HG02970 (cell line): ENCODE measurements at regions not wholly inside any gene's neighbourhood (a gene's known extent, or its start where the extent isn't known, plus 50 kb on each side); places are given as distances from the start of the nearest gene placed in this dataset.

Experiments used
- ATAC-seq: cut with Tn5 transposase; IDR thresholded peaks from one replicate; pipeline ENCODE4 v1.9.1; 2021; ENCODE audit warnings: mild to moderate bottlenecking, moderate library complexity, moderate number of reproducible peaks; ENCODE audit not compliant: unreplicated experiment, low FRiP score

GRCh38 chr16:72372087-72373045 is 200.4 kb upstream of the PMFBP1 start:
- no peak for ATAC-seq

GRCh38 chr16:72371307-72372086 is 199.5 kb upstream of the PMFBP1 start:
- no peak for ATAC-seq

- ATAC-seq, result no peak
These were observed 197.3 kb upstream of the PMFBP1 start for GRCh38 chr16:72369274-72369673.

GRCh38 chr16:72367851-72368250 is 195.9 kb upstream of the PMFBP1 start:
- ATAC-seq, result no peak

- ATAC-seq, result no peak
These were observed 191.0 kb upstream of the PMFBP1 start for GRCh38 chr16:72362973-72363372.

GRCh38 chr16:72362476-72362875 is 190.5 kb upstream of the PMFBP1 start:
- ATAC-seq, result no peak

GRCh38 chr16:72357910-72358309 is 186.0 kb upstream of the PMFBP1 start:
- ATAC-seq, result no peak

DNA sequence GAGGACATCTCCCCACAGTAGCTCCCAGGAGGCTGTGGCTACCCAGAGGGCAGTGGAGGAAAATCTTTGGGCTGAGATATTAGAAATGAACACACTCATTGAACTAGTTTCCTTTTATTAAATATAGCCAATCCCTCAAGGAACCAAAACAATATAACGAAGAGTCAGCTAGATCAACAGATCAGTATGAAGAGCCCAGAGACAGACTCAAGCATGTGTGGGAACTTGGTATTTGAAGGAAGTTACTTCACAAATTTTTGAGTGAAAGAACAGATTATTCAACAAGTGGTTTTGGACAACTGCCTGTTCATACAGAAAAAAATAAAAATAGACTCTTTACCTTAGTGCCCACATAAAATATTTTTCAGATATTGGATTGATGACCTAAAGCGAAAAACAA is 183.6 kb upstream of the PMFBP1 start:
- ATAC-seq, result no peak

DNA sequence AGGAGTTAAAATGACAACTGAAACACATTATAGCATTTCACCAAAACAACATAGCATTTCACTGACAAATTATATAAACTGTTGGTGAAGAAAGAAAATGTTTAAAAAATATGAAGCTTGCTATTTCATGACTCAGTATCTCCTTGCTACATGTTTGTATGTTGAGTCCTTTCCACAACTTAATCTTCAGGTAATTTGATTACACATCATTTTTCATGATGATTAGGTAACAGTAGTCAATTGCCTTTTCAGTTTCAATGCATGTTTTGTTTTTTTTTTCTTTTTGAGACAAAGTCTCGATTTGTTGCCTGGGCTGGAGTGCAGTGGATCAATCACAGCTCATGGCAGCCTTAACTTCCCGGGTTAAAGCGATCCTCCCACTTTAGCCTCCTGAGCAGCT is 177.8 kb upstream of the PMFBP1 start:
- ATAC-seq, result no peak

DNA sequence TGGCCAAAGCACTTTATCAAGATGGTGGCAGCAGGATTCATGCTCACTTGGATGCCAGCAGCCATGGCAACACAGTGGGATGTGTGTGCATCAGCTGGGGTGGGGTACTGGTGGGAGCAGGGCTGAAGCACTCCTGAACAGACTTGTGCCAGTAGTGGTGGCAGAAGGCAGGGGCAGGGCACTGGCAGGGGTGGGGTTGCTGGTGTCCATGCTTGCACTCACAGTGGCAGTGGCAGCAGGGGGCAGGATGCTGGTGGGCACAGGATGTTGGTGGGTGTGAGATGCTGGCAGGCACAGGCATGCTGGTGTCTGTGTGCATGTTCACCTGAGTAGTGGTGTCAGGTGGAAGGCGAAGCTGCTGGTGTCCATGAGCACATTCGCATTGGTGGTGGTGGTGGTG is 161.0 kb upstream of the PMFBP1 start:
- ATAC-seq, result no peak

DNA sequence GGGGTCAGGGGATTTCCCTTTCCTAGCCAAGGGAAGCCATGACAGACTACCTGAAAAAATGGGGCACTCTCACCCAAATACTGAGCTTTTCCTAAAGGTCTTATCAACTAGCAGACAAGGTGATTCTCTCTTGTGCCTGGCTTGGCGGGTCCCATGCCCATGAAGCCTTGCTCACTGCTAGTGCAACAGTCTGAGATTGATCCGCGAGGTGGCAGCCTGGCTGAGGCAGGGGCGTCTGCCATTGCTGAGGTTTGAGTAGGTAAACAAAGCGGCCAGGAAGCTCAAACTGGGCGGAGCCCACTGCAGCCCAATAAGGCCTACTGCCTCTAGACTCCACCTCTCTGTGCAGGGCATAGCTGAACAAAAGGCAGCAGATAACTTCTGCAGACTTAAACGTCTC is 152.6 kb upstream of the PMFBP1 start:
- ATAC-seq, result no peak

GRCh38 chr16:72317446-72317845 is 145.5 kb upstream of the PMFBP1 start:
- no peak for ATAC-seq

DNA sequence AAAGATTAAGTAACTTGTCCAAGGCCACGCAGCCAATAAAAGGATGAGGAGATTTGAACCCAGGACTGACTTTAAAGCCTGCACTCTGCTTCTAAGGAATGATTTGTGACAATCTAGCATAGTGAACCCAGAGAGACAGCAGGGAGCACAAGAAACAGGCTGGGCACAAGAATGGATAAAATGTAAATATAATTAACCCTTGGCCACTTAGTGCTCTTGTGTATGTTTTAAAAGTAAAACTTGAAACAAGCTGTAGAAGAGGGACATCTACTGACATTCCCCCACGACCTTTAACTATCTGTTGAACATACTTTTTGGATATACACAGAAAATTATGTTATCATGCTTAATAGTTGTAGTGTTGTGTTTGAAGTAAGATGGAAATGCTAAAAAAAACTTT is 141.9 kb upstream of the PMFBP1 start:
- ATAC-seq, result no peak

DNA sequence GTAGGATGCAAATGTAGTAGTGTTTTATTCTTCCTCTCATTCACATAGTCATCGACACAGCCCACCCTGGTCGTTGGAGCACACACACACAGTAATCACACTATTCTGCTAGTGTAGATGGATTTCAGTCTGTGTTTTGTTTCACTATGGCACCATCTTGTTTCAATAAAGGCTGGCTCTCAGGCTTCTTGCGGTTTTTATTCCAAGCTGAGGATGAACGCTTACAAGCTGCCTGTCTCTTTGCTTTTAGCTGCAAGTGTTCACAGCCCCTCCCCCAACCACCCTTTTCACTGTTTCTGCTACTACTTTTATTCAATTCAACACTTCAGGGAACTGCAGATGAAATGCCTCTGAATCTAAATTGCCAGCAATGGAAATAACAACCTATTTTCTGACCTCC is 140.9 kb upstream of the PMFBP1 start:
- ATAC-seq, result no peak

- ATAC-seq, result no peak
These were observed 139.5 kb upstream of the PMFBP1 start for GRCh38 chr16:72311426-72311825.

- no peak for ATAC-seq
These were observed 137.0 kb upstream of the PMFBP1 start for GRCh38 chr16:72309001-72309400.

DNA sequence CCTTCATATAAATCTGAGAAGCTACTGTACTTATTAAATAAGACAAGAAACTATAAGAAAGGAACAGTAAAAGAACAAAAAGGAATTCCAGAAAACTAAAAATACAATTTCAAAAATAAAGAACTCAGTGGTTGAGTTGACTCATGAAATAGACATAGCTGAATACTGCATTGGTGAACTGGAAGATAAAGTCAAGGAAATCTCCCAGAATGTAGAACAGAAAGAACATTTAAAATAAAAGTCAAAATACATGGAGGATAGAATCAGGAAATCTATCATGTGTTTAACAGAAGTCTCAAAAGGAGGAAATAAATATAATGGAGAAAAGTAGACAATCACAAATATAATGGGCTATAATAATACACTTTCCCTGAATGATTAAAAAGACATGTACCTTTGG is 136.4 kb upstream of the PMFBP1 start:
- ATAC-seq, result no peak

DNA sequence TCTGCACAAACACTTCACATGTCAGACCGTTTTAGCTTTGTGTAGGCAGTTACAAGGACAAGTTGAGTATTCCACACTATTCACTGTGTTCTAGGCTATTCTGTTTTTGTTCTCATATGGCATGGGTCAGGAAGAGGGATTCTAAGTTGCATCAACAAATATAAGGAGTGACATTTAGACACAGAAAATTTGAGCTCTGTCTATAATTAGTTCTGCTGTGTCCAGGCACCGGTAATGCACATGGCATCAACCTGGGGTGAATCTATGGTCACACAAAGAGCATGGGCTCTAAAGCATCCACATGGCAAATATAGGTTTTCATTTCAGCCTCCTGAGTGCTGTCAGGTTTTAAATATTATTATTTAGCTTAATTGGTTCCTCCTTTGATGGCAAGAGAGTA is 130.4 kb upstream of the PMFBP1 start:
- no peak for ATAC-seq

GRCh38 chr16:72301523-72302236 is 129.7 kb upstream of the PMFBP1 start:
- no peak for ATAC-seq

- ATAC-seq, result no peak
These were observed 128.9 kb upstream of the PMFBP1 start for GRCh38 chr16:72300892-72301291.

DNA sequence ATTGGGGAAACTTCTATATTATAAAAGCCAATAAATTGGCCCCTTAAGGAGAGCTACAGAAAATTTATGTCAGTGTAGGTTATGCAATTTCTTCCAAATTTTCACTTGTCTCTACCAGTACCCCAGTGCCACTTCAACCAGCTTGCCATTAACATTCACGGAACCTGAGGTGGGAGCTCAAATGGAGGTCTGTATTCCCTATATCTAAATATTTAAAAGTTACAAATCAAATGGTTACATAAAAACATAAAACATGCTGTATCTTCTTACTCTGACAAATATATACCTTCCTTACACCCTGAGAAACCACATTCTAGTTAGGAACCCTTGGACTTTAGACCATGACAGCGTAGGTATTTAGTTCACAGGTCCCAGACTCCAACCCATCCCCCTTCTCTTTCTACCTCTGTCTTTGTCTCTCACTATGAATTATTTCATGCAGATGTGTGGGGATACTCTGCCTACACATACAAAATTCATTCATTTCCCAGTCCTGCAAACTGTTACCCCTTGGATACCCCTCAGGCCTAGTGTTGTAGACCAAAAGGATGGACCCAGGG is 127.8 kb upstream of the PMFBP1 start:
- ATAC-seq, result no peak
